NCI-H524 (cell line): ENCODE measurements at regions not wholly inside any gene's neighbourhood (a gene's known extent, or its start where the extent isn't known, plus 50 kb on each side); places are given as distances from the start of the nearest gene placed in this dataset.
"Not testable (repeated sequence)": the region's sequence is repeated elsewhere in the genome, so short reads cannot be mapped to it uniquely, and the experiment has no call there.

Source experiments
- DNase-seq, 2 experiments: peaks; one replicate each; lab custom pipeline; 2025; lab: John Stamatoyannopoulos, UW

DNA sequence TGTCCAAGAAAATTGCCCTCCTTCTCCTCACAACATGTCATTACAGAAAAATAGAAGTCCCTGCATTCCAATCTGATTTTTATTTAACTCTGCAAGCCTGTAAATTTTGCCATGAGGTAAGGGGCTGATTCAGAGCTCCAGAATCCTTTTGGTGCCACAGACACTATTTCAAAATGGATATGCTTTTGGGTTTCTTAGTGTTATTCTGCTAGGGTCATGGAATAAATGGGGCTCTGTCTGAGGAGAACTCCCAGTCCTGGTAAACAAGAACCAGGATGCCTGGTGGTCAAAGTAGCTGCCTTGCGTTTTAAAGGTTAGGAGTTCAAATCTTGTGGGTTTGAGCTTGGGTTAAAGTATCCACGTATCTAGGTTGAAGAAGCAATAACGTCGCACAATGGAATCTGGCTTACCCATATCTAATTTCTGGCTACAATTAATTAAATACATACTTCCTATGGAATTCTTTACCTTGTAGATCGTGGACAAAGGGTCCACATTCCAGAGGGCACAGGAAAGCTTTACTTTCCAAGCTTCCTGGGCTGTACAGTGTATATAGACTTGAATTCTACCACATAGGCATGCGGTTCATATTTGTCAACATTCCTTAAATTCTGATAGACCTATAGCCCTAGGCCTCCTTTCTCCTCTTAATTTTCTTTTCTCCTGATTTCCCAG is 98.0 kb upstream of the CDC42BPA start:
- DNase-seq, result no peak

DNA sequence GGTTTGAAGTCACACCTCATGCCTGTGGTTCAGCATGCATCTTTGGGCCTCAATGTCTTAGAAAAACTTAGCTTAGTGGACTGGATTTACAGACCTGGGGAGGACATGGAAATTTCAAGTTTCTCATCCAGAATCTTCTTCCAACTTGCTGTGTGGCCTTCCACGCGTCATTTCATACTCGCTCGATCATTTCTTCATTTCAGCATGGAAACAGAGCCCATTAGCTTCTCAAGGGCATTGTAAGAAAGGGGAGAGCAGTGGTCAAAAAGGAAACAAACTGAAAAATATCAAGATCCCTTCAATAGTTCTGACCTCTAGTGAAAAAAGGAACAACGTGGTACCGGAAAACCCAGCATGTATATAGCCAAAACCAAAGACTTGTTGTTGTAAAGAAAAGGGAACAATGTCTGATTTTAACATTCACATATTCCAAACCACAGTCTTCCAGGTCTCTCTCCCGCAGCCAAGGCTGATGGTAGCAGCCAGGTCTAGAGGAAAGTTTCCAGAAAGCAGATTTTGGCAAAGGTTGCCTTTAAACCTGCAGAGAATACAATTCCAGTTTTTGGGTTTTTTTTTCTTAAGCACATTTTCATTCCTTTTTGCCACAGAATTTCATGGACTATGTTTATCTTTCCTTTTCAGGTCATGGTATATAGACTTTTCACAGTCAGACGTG is 97.0 kb upstream of the CDC42BPA start:
- DNase-seq, result no peak

DNA sequence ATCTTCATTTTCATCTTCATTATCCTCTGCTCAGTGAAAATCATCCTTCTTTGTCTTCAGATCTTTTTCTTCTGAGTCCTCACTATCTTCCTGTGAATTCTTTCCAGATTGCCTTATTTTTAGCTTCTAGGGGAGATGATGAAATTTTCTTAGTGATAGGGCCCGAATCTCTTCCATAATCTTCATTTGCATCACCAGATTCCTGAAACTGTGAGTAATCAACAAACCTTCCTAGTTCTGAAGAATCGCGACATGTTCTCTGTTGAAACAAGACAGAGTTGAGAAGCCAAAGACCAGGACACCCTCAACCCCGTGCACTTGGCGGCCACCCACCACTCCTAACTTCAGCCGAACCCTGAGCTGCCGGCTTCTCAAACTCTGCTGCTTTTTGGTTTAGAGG is 92.8 kb upstream of the CDC42BPA start:
- DNase-seq, result no peak

- DNase-seq, result not testable (repeated sequence)
Measured at GRCh38 chr1:227406332-227406731, 88.0 kb upstream of the CDC42BPA start.

DNA sequence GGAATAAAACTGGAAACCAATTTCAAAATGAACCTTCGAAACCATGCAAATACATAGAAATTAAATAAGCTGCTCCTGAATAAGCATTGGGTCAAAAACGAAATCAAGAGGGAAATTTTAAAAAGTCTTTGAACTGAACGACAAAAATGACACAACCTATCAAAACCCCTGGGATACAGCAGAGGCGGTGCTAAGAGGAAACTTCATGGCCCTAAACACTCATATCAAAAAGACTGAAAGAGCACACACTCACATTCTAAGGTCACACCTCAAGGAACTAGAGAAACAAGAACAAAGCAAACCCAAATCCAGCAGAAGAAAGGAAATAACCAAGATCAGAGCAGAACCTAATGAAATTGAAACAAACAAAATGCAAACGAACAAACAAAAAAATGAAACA is 85.2 kb upstream of the CDC42BPA start:
- DNase-seq, result no peak

DNA sequence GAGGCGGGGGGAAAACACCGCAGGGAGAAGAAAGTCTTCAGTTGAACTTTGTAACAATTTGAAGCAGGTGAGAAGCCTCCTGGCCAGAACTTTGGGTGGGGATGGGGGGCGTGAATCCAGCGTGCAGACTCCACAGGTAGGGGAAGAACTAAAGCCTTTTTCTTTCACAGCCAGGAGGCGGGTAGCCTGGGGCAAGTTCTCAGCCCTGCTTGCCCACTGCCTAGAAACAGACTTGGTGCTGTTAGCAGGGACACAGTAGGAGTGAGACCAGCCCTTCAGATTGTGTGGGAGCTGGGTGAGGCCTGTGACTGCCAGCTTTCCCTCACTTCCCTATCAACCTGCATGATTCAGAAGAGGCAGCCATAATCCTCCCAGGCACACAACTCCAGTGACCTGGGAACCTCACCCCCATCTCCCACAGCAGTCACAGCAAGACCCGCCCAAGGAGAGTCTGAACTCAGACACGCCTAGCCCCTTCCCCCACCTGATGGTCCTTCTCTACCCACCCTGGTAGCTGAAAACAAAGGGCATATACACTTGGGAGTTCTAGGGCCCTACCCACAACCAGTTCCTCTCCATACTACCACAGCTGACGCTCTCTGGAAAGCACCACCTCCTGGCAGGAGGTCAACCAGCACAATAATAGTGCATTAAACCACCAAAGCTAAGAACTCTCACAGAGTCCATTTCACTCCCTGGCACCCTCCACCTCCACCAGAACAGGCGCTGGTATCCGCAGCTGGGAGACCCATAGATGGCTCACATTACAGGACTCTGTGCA is 83.5 kb upstream of the CDC42BPA start:
- DNase-seq, result no peak

- DNase-seq, result no peak
Measured at GRCh38 chr1:227399152-227399730, 80.9 kb upstream of the CDC42BPA start.

DNA sequence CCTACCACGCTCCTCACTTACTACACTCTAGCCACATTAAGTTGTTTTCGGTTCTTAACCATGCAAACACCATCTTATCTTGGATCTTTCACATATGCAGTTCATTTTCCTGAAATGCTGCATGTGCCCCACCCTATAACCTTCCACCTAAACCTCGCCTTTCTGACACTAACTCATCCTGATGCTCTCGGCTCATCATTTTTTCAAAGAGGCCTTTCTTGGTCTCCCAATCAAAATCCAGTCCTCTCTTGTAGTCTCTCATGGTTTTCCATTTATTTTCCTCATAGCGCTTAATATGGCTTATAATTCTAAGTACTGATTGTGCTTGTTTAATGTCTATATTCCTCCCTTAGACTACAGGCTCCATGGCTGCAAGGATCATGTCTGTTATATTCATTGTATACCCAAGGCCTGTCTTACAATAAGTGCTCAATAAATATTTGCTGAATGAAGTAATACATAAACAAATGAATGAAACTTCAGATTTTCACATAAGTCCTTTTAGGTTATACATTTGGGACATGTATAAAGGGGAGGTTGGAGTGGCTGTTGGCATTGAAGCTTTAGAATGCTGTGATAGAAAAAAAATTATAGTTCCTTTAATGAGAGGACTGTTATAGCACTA is 79.2 kb upstream of the CDC42BPA start:
- no peak for DNase-seq

- DNase-seq, result no peak
Measured at GRCh38 chr1:227396539-227397353, 78.5 kb upstream of the CDC42BPA start.

DNA sequence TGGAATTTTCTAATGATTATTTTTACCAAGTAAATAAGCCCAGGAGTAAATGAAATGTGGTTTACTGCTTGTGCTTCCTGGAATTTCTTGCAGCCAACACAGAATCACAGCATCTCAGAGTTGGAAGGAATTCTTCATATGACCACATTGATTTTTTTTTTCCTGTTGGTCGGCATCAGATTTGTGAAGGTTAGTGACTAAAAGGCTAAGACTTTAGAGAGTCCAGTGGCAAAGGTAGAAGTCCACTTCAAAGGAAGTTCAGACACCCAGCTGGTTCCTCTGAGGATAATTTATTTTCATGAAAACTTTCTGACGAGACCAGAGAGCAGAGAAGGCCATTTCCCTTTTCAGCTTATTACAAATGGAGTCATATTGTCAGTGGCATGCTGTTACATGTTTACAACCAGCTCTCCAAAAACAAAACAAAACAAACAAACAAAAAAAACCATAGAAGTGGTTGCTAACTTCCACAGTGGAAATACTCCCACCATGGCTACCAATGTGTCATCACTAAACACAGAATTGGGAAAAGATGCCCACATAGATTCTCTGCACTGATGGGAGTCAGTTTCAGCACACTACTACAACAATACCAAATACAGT is 77.2 kb upstream of the CDC42BPA start:
- DNase-seq, result no peak

GRCh38 chr1:227392984-227393764 is 74.9 kb upstream of the CDC42BPA start:
- no peak for DNase-seq

DNA sequence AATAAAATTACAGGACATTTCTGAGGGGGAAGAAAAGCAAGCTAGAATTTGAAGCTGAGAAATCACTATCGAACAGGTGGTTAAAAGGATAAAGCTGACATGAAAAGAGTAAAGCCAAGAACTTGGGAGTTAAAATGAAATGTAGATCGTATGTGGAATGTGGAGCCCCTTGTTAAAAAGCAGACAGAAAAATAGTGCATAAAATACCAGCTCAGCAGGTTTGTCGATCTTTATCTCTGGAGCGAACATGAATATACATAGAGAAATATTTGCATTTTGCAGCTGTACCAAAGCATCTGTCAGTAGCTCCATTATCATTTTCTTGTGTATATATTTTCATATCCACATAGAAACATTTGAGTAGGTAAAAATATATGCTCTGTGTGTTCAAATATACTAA is 73.6 kb upstream of the CDC42BPA start:
- no peak for DNase-seq

- DNase-seq, result no peak
Measured at GRCh38 chr1:227391211-227391610, 72.9 kb upstream of the CDC42BPA start.

GRCh38 chr1:227390525-227390924 is 72.2 kb upstream of the CDC42BPA start:
- no peak for DNase-seq

GRCh38 chr1:227388214-227389168 is 70.2 kb upstream of the CDC42BPA start:
- no peak for DNase-seq

- DNase-seq, result no peak
Measured at GRCh38 chr1:227379555-227379892, 61.2 kb upstream of the CDC42BPA start.

DNA sequence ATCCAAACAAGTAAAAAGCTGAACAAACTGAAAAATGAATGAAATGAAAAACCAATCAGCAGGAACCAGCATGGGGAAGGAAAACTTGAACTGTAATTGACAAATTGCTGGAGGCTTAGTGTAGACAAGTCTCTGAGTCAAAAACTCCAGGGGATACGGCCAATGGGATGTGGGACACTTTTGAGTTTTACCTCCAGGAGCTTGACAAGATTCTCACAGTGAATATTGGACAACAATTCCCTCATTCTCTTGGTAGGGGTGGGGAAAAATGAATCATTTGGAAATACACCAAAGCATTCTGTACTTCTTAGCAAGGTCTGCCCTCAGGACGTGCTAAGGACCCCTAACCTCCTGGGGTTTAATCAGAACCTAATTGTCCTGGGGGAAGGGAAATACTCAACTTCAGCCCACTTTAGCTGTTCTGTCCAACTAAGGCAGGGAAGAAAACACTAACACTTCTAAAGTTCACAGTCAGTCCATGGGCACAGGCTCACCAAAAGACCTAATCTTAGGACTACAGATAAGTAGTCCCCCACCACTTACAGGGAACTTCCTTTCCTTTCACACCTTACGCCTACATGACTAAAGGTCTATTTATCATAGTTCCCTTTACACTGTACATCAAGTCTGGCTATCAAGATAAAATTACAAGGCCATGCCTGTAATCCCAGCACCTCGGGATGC is 60.7 kb upstream of the CDC42BPA start:
- no peak for DNase-seq

- DNase-seq, result no peak
Measured at GRCh38 chr1:227378181-227378580, 59.9 kb upstream of the CDC42BPA start.

- no peak for DNase-seq
Measured at GRCh38 chr1:227374846-227375245, 56.6 kb upstream of the CDC42BPA start.
